Peyer's patch (tissue), 4 donors: ENCODE measurements at regions not wholly inside any gene's neighbourhood (a gene's known extent, or its start where the extent isn't known, plus 50 kb on each side); places are given as distances from the start of the nearest gene placed in this dataset.

ENCODE experiments used
- POLR2A ChIP-seq, 2 donors: fragments of 450-650 bp; IDR thresholded peaks; one replicate each; pipeline ENCODE4 v1.5.1; 2017; ENCODE audit warnings: antibody characterized with exemption in 2 of 2, mild to moderate bottlenecking in 2 of 2, moderate library complexity in 2 of 2
- TF ChIP-seq, protein P1 (sequence below), 6 experiments: fragments of 450-650 bp in 4 of 6; fragments of 200-600 bp in 2 of 6; sonication (generic) in 1 of 6; IDR thresholded peaks; one replicate each; pipeline ENCODE4 v1.5.1; 2017 to 2019; ENCODE audit warnings: antibody characterized with exemption in 6 of 6, mild to moderate bottlenecking in 3 of 6, moderate library complexity in 1 of 6

DNA sequence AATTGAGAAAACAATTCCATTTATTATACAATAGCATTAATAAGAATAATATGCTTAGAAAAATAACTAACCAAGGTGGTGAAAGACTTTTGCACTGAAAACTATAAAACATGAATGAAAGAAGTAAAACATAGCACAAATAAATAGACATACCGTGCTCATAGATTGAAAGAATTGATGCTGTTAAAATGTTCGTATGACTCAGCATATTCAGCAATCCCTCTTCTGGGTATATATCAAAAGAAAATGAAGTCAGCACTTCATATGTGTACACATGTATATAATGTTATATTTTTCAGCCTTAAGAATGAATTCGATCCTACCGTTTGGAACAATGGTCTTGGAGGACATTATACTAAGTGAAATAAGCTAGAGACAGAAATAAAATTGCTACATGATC is 716.3 kb downstream of the GLUD2 start:
- TF ChIP-seq, protein P1, sequence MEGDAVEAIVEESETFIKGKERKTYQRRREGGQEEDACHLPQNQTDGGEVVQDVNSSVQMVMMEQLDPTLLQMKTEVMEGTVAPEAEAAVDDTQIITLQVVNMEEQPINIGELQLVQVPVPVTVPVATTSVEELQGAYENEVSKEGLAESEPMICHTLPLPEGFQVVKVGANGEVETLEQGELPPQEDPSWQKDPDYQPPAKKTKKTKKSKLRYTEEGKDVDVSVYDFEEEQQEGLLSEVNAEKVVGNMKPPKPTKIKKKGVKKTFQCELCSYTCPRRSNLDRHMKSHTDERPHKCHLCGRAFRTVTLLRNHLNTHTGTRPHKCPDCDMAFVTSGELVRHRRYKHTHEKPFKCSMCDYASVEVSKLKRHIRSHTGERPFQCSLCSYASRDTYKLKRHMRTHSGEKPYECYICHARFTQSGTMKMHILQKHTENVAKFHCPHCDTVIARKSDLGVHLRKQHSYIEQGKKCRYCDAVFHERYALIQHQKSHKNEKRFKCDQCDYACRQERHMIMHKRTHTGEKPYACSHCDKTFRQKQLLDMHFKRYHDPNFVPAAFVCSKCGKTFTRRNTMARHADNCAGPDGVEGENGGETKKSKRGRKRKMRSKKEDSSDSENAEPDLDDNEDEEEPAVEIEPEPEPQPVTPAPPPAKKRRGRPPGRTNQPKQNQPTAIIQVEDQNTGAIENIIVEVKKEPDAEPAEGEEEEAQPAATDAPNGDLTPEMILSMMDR (IDR thresholded peaks at IDR 0.05) = no peak
- no peak for TF ChIP-seq POLR2A (IDR thresholded peaks at IDR 0.05)
